CD14-positive monocyte (primary cell): ENCODE measurements at regions not wholly inside any gene's neighbourhood (a gene's known extent, or its start where the extent isn't known, plus 50 kb on each side); places are given as distances from the start of the nearest gene placed in this dataset.
A peak's percentile ranks its signal among the peaks of the same experiment; 100 is the strongest.

Experiments used
- DNase-seq, 3 donors: peaks; one replicate each; pipeline ENCODE4 v3.0.0-alpha.2; 2011 to 2022
- H2AFZ ChIP-seq: 2 replicates; pipeline ENCODE4 v1.6.0; 2012; ENCODE audit warnings: mild to moderate bottlenecking, low read depth, low read length, inconsistent platforms; ENCODE audit not compliant: insufficient read depth, poor library complexity, severe bottlenecking
- H3K27ac ChIP-seq, 2 donors: 1 replicate in 1 of 2; 2 replicates in 1 of 2; pipeline ENCODE4 v1.5.1; 2012 to 2013; ENCODE audit warnings: low read length in 2 of 2, control low read depth in 1 of 2, inconsistent platforms in 1 of 2, low read depth in 1 of 2, mild to moderate bottlenecking in 1 of 2
- H3K27me3 ChIP-seq, 2 donors: one replicate each; pipeline versions ENCODE4 v1.6.0 to v1.6.1; 2011 to 2013; ENCODE audit warnings: low read length in 2 of 2; ENCODE audit not compliant: control insufficient read depth in 2 of 2, insufficient read depth in 2 of 2
- H3K36me3 ChIP-seq, 2 donors: replicated peaks in 1 of 2; 1 replicate in 1 of 2; 2 replicates in 1 of 2; pipeline versions ENCODE4 v1.5.1 to v1.6.1; 2012 to 2013; ENCODE audit warnings: low read length in 2 of 2, control low read depth in 1 of 2, inconsistent platforms in 1 of 2, mild to moderate bottlenecking in 1 of 2; ENCODE audit not compliant: insufficient read depth in 2 of 2, control insufficient read depth in 1 of 2
- H3K4me1 ChIP-seq, 2 donors: 1 replicate in 1 of 2; 2 replicates in 1 of 2; pipeline versions ENCODE4 v1.5.1 to v1.6.1; 2012 to 2013; ENCODE audit warnings: low read length in 2 of 2, control low read depth in 1 of 2, inconsistent platforms in 1 of 2, mild to moderate bottlenecking in 1 of 2, moderate library complexity in 1 of 2; ENCODE audit not compliant: insufficient read depth in 2 of 2, control insufficient read depth in 1 of 2
- H3K4me2 ChIP-seq: replicated peaks from 2 replicates; pipeline ENCODE3; 2012; ENCODE audit warnings: low read length, moderate library complexity, mild to moderate bottlenecking; ENCODE audit not compliant: poor library complexity, severe bottlenecking; ENCODE audit errors: extremely low read depth
- H3K4me3 ChIP-seq, 3 experiments: fragments of 200-600 bp in 1 of 3; sonication (generic) in 1 of 3; replicated peaks in 1 of 3; 1 replicate in 2 of 3; 2 replicates in 1 of 3; pipeline ENCODE4 v1.5.1; 2011 to 2013; ENCODE audit warnings: low read length in 3 of 3, mild to moderate bottlenecking in 3 of 3, control low read depth in 2 of 3, low read depth in 2 of 3, inconsistent platforms in 1 of 3, moderate library complexity in 1 of 3
- H3K79me2 ChIP-seq: 2 replicates; pipeline ENCODE4 v1.6.0; 2012; ENCODE audit warnings: mild to moderate bottlenecking, control low read depth, inconsistent platforms, low read length, moderate library complexity; ENCODE audit not compliant: insufficient read depth
- H3K9ac ChIP-seq: 2 replicates; pipeline ENCODE4 v1.6.0; 2017; ENCODE audit warnings: low read length, mild to moderate bottlenecking; ENCODE audit not compliant: insufficient read depth, poor library complexity, severe bottlenecking
- H3K9me3 ChIP-seq, 2 donors: replicated peaks in 1 of 2; 1 replicate in 1 of 2; 2 replicates in 1 of 2; pipeline versions ENCODE4 v1.5.1 to v1.6.1; 2012 to 2013; ENCODE audit warnings: low read length in 2 of 2, control low read depth in 1 of 2; ENCODE audit not compliant: control insufficient read depth in 1 of 2, insufficient read depth in 1 of 2
- H4K20me1 ChIP-seq: 2 replicates; pipeline ENCODE4 v1.6.0; 2012; ENCODE audit warnings: mild to moderate bottlenecking, low read length, control low read depth, moderate library complexity; ENCODE audit not compliant: insufficient read depth
- H3K27ac Mint-ChIP-seq, 7 donors: one replicate each; pipeline ENCODE4 v1.8.0; 2020; ENCODE audit warnings: mild to moderate bottlenecking in 7 of 7, mixed read lengths in 7 of 7, moderate library complexity in 6 of 7, inconsistent platforms in 2 of 7
- H3K27me3 Mint-ChIP-seq, 3 donors: one replicate each; pipeline ENCODE4 v1.8.0; 2021 to 2022; ENCODE audit warnings: low read depth in 3 of 3, mild to moderate bottlenecking in 3 of 3, mixed read lengths in 3 of 3, moderate library complexity in 3 of 3, inconsistent platforms in 1 of 3
- H3K36me3 Mint-ChIP-seq, 2 donors: one replicate each; pipeline ENCODE4 v1.8.0; 2020; ENCODE audit warnings: mixed read lengths in 2 of 2, inconsistent platforms in 1 of 2, mild to moderate bottlenecking in 1 of 2
- H3K4me1 Mint-ChIP-seq: one replicate; pipeline ENCODE4 v1.8.0; 2020; ENCODE audit warnings: mild to moderate bottlenecking, mixed read lengths
- H3K4me3 Mint-ChIP-seq, 2 donors: one replicate each; pipeline ENCODE4 v1.8.0; 2020; ENCODE audit warnings: mild to moderate bottlenecking in 2 of 2, mixed read lengths in 2 of 2, moderate library complexity in 1 of 2
- H3K9me3 Mint-ChIP-seq, 7 donors: one replicate each; pipeline ENCODE4 v1.8.0; 2020 to 2022; ENCODE audit warnings: mixed read lengths in 7 of 7, mild to moderate bottlenecking in 6 of 7, moderate library complexity in 6 of 7, inconsistent platforms in 2 of 7
- CTCF ChIP-seq: fragments of 200-600 bp; IDR thresholded peaks from one replicate; pipeline ENCODE4 v1.8.0; 2022; ENCODE audit warnings: antibody characterized with exemption, mild to moderate bottlenecking
- WGBS: methylation state at CpG from one replicate; pipeline ENCODE4 v1.1.5; 2013; ENCODE audit warnings: missing lambda C conversion rate; ENCODE audit not compliant: insufficient coverage; 5-methylcytosine and 5-hydroxymethylcytosine counted together
- intact Hi-C, 2 donors: fragments of 100-400 bp; cut with micrococcal nuclease; formaldehyde crosslinking; loops; one replicate each; pipeline versions ENCODE4 v1.15.0 to v1.15.1; 2023

GRCh38 chr2:43026426-43027096 is 199.8 kb downstream of the ZFP36L2 start:
- H3K4me2 ChIP-seq: peak overlapping the region; percentile 33
- peak overlapping the region in 1 of 3 experiments; percentile 43 for H3K4me3 ChIP-seq
- Mint-ChIP-seq H3K27ac (peak overlapping the region; percentile 2 to 91 (median 37)), H3K36me3 (peaks cover 4 to 10% of the 10 kb centered on the region in 2 donors), H3K4me1 (peaks cover 63% of the 10 kb centered on the region), H3K4me3 (peak overlapping the region in 1 of 2 donors; percentile 67), H3K9me3 (peaks cover 0 to 8% (median 7%) of the 10 kb centered on the region in 7 donors), H3K27me3 (peaks cover 0 to 2% (median 1%) of the 10 kb centered on the region in 3 donors)
- DNase-seq: no peak
- TF ChIP-seq CTCF: no peak
- no peaks in the 10 kb centered on the region for H4K20me1 ChIP-seq
- no peak overlapping the region for H3K9ac ChIP-seq
- H3K9me3 ChIP-seq: peaks cover 0 to 8% of the 10 kb centered on the region in 2 donors
- H2AFZ ChIP-seq: no peak overlapping the region
- H3K79me2 ChIP-seq: no peaks in the 10 kb centered on the region
- H3K27me3 ChIP-seq: no peaks in the 10 kb centered on the region
- peak overlapping the region; percentile 31 to 39 for H3K27ac ChIP-seq
- H3K36me3 ChIP-seq: no peaks in the 10 kb centered on the region
- peaks cover 53 to 56% of the 10 kb centered on the region in 2 donors for H3K4me1 ChIP-seq
- intact Hi-C loops: no loop called here
- 66% methylated on average over 13 of the region's 17 CpGs for WGBS

- intact Hi-C loops: no loop called here
- Histone ChIP-seq H3K4me1 (peaks cover 60 to 63% of the 10 kb centered on the region in 2 donors), H3K36me3 (no peaks in the 10 kb centered on the region), H4K20me1 (no peaks in the 10 kb centered on the region), H3K9ac (no peak overlapping the region), H3K79me2 (no peaks in the 10 kb centered on the region), H2AFZ (no peak overlapping the region), H3K4me3 (no peak overlapping the region), H3K27me3 (no peaks in the 10 kb centered on the region), H3K9me3 (peaks cover 0 to 8% of the 10 kb centered on the region in 2 donors), H3K4me2 (no peak overlapping the region), H3K27ac (peak overlapping the region; percentile 29 to 65)
- peak in 1 of 3 donors; percentile 38 for DNase-seq
- TF ChIP-seq CTCF: no peak
- Mint-ChIP-seq H3K27ac (peak overlapping the region in 5 of 7 donors; percentile 2 to 91 (median 58)), H3K4me3 (no peak overlapping the region), H3K9me3 (peaks cover 0 to 14% (median 7%) of the 10 kb centered on the region in 7 donors), H3K27me3 (peaks cover 0 to 3% (median 1%) of the 10 kb centered on the region in 3 donors), H3K4me1 (peaks cover 70% of the 10 kb centered on the region), H3K36me3 (peaks cover 6 to 10% of the 10 kb centered on the region in 2 donors)
- WGBS: 78% methylated on average over 4 of the region's 5 CpGs
Measured at GRCh38 chr2:43025709-43026295, 200.6 kb downstream of the ZFP36L2 start.
